ENCODE measurements at regions not wholly inside any gene's neighbourhood (a gene's known extent, or its start where the extent isn't known, plus 50 kb on each side); places are given as distances from the start of the nearest gene placed in this dataset.

GRCh38 chr6:144666781-144667180 lies 381.6 kb downstream of the UTRN start:
- TF ChIP-seq CTCF (IDR thresholded peaks at IDR 0.05) (no peak), POLR2A (IDR thresholded peaks at IDR 0.05) (no peak)
